Right renal cortex interstitium (tissue), 3 donors: ENCODE measurements at regions not wholly inside any gene's neighbourhood (a gene's known extent, or its start where the extent isn't known, plus 50 kb on each side); places are given as distances from the start of the nearest gene placed in this dataset.
"Not testable (repeated sequence)": the region's sequence is repeated elsewhere in the genome, so short reads cannot be mapped to it uniquely, and the experiment has no call there.

Source experiments
- DNase-seq, 3 donors: peaks; one replicate each; pipeline ENCODE4 v3.0.0-alpha.2; 2013; ENCODE audit warnings: low read depth in 3 of 3, low spot score in 2 of 3

DNA sequence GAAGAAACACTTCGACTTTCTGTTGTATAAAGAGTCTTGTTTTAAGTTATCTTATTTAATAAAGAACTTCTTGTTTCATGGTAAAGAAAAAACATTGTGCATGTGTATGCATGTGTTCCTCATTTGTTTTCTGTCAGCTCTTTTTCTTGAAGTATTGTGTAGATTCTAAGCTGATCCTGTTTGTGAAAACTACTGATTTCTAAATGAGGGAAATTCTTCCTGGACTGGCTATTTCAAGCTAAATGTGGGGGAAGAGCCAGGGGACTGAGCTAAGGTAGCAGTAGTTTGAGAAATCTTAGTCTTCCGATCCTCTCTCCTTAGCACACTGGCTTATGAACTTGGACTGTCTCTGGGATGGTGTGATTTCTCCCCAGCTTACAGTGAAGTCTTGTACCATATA is 56.4 kb upstream of the RBMS1 start:
- DNase-seq = no peak

DNA sequence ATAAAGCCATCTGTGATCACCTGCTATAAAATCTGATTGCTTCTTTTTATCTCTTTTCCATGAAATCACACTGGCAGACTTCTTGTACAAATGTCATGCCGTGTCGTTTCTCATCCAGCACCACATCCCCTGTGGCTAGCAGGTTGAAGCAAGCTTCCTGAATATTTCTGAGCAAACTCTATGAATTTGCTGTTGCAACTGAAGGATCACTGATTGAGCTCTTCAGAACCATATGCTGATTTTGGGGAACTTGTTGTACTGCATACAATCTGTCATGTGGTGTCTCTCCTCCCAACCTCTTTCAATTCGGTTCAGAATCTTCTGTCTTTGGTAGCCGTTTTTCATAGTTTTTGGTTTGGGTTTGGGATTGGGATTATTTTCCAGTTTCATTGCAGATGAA is 57.7 kb upstream of the RBMS1 start:
- no peak for DNase-seq

DNA sequence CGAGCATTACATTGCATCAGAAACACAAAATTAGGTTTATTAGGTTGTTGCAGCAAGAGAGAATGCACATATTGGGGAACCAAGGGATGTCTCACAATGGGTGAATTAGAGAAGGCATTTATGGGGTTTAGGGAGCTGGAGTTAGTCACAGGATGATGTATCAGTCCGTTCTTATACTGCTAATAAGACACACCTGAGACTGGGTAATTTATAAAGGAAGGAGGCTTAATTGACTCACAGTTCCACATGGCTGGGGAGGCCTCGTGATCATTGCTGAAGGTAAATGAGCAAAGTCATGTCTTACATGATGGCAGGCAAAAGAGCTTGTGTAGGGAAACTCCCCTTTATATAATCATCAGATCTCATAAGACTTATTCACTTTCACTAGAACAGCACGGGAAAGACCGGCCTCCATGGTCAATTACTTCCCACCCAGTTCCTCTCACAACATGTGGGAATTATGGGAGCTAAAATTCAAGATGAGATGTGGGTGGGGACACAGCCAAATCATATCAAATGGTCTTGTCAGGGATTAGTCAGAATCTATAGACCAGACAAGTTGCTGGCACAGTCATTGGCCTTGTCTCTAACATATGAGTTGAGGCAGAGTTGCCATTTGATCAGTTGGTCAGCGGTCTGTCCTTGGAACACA is 61.9 kb upstream of the RBMS1 start:
- DNase-seq = no peak

DNA sequence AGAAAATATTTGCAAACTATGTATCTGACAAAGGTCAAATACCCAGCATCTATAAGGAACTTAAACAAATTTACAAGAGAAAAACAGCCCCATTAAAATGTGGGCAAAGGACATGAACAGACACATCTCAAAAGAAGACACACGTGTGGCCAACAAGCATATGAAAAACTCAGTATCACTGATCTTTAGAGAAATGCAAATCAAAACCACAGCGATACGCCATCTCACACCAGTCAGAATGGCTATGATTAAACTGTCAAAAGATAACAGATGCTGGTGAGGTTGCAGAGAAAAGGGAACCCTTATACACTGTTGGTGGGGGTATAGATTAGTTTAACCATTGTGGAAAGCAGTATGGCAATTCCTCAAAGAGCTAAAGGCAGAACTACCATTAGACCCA is 64.3 kb upstream of the RBMS1 start:
- DNase-seq = no peak

DNA sequence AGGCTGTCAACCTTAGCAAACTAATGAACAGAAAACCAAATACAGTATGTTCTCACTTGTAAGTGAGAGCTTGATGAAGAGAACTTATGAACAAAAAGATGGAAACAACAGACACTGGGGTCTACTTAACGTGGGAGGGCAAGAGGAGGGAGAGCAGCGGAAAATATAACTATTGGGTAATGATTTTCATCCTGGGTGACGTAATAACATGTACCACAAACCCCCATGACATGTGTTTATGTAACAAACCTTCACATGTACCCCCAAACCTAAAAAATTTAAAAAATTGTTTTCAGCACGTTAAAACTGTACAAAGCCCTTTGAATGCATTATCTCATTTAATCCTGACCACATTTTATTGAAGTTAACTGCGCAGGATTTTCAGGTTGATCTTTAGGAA is 64.9 kb upstream of the RBMS1 start:
- DNase-seq = no peak

DNA sequence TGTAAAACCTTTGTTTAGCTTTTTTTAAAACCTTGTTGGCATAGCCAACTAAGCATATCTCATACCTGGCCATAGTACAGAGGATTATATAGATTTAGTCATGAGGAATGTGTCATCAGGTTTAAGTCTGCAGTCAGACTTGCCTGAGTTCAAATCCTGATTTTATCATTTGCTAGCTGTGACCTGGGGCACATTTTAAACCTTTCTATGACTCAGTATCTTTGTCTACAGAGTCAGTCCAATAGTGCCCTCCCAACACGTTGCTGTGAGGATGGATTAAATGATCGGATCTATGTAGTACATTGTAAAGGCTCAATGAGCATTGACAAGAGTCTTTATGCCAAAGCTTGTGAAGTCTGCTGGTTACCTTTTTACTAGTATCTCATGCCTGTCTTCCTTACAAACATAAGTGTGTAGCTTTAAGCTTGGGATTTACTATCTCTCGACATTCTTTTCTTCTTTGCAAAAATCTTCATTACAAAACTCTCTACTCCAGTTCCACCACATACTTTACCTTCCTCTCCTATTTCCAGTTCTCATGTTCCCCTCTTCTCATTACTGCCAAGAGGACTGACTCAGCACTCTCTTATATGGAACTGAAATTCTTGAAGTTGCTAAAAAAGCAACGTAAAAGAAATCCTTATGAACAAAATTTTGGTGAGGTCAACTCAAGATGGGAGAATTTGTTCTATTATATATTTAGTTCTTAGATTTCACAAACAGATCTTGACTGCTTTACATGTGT is 68.1 kb upstream of the RBMS1 start:
- no peak for DNase-seq

DNA sequence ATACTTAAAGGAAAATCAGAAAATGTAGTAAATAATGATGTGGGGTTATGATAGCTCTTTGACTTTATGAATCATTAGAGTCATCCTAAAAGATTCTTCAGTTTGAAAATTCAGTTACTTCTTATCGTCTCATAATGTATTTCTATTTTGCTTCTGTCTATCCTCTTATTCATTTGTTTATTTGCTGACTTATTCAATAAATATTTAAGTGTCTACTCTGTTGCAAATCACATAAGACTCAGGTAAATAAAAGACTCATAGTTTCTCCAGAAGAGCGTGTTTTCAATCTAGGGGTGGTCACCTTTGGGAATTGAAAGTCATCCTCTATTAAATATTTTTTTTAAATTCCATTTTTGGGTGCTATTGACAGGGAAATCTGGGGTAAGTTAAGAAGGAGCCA is 69.1 kb upstream of the RBMS1 start:
- DNase-seq = no peak

DNA sequence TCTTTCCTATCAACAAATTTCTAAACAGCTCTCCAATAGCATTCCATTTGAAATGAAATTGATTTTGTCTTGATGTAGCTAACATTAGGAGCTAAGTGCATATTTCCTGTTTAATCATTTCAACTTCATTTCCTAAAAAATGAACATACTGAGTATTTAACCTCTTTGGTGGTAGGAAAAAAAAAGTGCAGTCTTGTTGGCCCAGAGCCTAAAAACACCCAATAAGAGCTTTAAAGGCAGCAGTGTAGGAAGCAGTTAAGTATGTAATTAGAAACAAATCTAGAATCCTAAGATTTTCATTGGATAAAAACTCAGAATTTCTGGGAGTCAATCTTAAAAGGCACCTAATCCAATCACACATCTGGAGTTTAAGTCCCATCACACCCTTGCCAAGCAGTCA is 71.0 kb upstream of the RBMS1 start:
- DNase-seq = no peak

DNA sequence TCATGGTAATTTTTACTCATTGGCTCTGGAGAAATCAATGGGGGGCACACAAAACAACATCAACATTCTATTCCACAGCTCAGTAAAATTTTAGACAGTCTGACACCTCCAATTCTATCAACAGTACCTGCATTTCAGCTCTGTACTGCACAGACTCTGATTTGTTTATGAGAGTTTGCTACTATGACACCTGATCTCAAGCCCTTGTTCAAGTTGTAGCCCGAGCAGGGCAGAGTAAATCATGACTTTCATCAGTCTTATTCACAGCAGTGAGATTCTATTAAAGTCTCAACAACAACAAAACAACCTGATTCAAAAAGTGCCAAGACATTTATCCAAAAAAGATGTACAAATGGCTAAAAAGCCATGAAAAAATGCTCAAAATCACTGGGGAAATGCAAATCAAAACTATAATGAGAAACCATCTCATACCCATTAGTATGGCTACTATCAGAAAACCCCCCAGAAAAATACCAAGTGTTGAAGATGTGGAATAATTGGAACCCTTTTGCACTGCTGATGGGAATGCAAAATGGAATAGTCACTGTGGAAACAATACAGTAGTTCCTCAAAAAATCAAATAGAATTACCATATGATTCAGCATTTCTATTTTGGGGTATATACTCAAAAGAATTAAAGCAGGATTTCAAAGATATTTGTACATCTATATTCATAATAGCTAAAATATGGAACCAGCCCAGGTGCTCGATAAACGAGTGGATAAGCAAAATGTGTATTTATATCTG is 71.7 kb upstream of the RBMS1 start:
- no peak for DNase-seq

DNA sequence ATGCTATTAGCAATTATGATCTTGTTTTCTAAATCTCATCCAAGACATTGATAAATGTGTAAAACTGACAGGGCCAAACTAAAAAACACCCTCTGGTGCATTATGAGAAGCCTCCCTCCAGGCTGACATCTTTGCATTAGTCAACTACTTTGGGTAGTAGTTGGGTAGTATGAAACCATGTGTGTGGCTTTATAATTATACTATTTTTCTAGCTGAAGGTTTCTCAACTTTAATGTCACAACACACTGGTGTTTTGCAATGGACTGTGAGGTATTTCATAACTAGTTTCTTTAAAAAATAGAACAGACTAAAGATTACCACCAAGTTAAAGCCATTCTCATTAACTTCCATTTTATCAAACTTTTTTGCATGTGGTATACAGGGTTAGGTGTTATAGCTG is 73.1 kb upstream of the RBMS1 start:
- no peak for DNase-seq

DNA sequence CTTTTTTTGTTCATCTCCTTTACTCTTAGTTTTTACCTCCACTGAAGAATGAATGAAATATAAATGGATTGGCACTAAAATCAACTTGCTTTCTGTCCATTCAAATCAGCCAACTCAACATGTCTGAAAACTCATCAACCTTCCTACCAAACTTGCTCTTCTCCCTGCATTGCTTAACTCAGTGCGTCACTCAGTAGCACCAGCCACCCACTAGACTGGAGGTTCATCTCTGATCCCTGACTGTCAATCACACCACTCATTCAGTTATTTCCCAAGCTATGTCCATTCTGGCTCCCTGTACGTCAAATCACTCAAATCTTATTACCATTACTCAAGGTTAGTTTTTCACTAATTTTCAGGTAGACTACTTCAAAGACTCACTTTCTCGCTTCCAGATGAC is 75.2 kb upstream of the RBMS1 start:
- no peak for DNase-seq

DNA sequence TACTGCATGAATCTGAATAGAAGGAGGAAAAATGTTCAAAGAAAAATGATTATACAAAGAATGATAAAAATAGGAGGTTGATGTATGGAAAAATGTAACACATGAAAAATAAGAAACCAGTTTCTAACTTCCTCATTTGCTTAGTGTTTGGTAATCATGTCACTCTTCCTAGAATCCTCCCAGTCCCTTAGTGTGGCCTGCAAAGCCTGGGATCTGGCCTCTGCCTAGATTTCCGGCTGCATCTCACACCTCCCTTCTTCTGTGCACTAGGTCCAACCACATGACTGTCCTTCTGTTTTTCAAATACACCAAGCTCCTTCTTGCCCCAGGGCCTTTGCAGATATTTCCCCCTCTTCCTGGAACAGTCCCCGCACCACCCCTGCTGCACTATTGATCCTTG is 76.8 kb upstream of the RBMS1 start:
- DNase-seq = no peak

DNA sequence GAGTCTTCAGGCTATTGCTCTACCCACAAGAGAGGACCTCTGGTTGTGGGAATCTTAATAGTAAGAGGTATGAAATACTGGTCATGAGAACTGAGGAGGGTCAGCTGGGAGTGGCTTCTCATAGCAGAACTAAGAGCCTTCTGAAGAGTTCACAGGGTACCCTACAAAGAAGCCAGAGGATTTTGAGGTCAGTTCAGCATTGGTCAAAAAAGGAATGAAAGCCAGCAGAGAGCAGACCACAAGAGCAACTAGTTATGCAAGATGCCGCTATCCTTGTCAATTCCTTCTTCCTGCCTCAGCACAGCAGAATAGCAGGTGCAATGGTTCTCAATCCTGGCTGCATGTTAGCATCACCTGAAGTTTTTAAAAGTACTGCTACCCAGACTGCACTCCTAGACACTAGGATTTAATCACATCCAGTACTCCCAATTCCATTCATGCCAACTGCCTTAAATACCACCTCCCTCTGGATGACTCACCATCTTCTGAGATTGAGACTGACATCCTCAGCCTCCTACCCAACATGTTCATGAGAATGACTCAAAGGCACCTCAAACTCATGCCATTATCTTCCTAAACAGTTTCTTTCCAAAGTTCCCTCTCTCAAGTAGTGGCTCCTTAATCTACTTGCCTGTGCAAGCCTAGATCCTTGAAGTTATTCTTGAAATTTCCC is 81.0 kb upstream of the RBMS1 start:
- DNase-seq = no peak

DNA sequence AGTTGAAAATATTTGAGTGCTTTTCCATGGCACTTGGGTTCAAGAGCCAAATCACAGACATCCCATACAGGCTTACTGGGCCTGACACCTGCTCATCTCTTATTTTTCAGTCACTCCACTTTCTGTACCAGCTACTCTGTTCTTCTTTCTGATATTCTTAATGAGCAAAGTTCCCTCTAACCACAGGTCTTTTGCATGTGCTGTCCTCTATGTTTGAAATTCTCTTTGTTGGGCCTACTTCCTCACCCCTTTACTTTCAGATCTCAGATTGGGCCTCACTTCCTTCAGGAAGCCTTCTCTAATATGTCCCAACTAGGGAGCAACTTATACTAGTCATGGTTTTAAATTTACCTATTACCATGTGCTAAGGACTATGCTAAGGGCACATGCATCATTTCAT is 81.8 kb upstream of the RBMS1 start:
- DNase-seq = no peak

DNA sequence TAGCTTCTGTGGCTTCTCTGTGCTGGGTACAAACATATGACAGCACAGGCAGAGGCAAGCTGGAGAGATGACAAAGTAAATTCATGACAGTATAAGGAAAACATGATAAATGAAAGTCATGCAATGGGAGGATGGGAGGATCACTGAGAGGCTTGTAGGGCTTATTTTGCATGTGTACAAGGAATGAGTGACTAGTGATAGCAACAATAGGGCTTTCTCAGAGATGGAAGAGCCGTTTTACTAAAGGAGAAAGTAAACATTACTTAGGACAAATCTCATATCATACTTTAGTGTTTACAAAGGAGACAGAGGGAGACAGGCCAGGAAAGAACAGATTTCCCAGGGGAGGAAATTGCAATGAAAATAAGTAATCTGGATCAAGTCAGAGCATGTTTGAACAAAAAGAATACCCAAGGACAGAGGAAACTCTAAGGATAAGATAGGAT is 82.5 kb upstream of the RBMS1 start:
- DNase-seq = no peak

DNA sequence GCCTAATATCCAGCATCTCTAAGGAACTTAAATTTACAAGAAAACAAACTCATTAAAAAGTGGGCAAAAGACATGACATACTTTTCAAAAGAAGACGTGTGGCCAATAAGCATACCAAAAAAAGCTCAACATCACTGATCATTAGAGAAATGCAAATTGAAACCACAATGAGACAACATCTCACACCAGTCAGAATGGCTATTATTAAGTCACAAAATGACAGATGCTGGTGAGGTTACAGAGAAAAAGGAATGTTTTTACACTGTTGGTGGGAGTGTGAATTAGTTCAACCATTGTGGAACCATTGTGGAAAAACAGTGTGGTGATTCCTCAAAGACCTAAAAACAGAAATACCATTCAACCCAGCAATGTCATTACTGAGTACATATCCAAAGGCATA is 83.5 kb upstream of the RBMS1 start:
- DNase-seq = not testable (repeated sequence)

DNA sequence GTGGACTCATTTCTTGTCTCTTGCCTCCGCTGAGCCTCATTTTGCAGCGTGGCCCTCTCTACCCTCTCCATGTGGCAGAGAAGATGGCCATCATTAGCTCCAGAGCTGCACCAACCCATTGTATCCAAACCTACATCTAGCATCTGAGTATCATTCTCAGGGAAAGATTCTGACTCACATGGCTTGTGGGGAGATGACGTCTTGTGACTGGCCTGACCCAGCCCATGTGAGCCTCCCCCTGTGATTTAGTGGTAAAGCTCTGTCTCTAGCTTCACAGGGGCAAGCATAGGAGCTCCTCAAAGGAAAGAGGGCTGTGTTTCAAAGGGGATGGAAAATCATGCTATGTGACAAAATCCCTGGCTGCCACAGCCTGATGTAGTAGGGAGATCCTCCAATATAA is 87.4 kb upstream of the RBMS1 start:
- no peak for DNase-seq

DNA sequence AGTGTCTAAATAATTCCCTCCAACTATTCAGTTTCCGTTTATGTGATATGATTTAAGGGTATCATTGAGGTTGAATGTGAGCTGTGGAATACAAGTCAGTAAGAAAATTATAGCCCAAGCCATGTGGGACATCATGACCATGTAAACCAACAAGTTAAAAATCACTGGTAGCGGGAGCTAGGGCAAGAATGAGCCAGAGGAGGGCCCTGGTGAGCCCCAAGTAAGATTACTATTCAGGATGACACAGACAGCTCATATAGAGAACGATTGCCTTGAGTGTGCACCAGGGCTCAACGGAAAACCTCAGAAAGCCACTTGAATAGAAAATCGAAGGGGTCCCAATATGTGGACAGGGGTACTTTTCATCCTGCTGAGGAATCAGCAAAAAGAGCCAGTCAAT is 87.8 kb upstream of the RBMS1 start:
- DNase-seq = no peak

DNA sequence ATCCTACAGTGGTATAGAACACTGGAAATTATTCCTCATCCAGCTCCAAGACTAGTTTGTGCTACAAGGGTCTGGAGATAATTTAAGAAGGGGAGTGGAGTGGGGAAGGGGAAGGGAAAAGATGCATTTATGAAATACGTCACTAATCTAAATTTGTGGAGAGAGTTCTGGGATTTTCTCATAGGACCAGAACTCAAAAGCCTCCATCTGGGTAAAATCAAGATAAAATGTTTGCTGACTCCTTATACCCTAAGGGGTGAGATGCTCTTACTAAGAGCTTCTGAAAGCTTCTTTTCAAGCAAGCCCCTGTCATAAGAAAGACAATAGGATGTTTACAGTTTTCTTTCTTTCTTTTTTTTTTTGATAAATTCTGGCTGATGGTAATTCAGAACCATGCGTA is 88.5 kb upstream of the RBMS1 start:
- DNase-seq = no peak

DNA sequence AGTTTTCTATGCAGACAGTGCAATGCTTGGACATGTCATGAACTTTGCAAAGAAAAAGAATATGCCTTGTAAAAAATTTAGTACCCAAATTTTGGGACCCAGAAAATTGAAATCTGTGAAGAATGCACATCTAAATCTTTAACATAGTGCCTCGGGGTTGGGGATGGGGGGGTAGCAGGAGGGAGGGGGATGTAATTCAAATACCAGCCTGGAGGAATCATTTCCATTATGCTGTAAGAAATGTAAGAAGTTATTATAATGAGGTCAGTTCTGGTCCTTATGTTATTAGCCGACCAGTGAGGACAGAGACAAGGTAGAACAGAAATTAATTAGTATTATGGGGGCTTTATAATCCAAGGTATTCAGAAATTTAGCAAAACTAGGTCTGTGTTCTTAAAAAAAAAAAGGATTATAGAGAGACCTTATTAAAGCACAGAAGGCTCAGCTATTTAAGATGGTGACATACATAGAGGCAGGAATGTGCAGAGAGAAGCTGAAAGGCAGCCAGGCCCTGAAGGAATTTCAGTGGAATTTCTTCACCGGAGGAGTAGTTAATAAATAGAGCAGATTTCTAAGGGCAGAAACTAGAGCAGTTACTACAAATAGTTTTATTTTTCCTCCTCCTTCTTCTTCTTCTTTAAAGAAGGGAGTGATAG is 89.0 kb upstream of the RBMS1 start:
- peak; percentile 27 to 50 (median 40) for DNase-seq

DNA sequence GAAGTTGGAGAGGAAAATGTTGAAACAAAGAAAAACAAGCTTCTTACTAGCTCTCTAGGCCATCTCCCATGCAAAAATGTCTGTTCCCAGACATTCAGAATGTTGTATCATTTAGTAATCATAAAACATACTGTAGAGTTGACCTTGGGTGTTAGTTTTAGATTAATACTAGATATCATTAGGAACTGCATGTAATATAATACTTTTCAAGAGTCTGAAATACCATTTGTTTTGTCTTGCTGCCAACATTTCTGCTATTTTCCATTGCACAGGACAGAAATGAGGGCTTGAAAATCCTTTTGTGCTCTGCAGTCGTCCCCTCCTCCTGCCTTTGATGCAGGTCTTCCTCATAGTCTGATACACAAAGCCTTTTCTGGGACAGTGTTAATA is 89.5 kb upstream of the RBMS1 start:
- peak; percentile 23 to 58 (median 29) for DNase-seq
